HG03558 (cell line): ENCODE measurements at regions not wholly inside any gene's neighbourhood (a gene's known extent, or its start where the extent isn't known, plus 50 kb on each side); places are given as distances from the start of the nearest gene placed in this dataset.

Source experiments
- ATAC-seq: cut with Tn5 transposase; IDR thresholded peaks from one replicate; pipeline ENCODE4 v1.9.1; 2021; ENCODE audit warnings: moderate number of reproducible peaks; ENCODE audit not compliant: unreplicated experiment; ENCODE audit errors: extremely low read depth

- ATAC-seq = no peak
Measured at GRCh38 chr2:137729305-137729704, 235.0 kb upstream of the HNMT start.

GRCh38 chr2:137737559-137737958, 226.7 kb upstream of the HNMT start:
- no peak for ATAC-seq

- no peak for ATAC-seq
Measured at GRCh38 chr2:137741784-137742362, 222.4 kb upstream of the HNMT start.

- no peak for ATAC-seq
Measured at GRCh38 chr2:137747509-137747908, 216.8 kb upstream of the HNMT start.

GRCh38 chr2:137748533-137748932, 215.7 kb upstream of the HNMT start:
- ATAC-seq = no peak

- no peak for ATAC-seq
Measured at GRCh38 chr2:137764646-137765045, 199.6 kb upstream of the HNMT start.

- ATAC-seq = no peak
Measured at GRCh38 chr2:137769406-137769805, 194.9 kb upstream of the HNMT start.

- no peak for ATAC-seq
Measured at GRCh38 chr2:137770166-137770565, 194.1 kb upstream of the HNMT start.

GRCh38 chr2:137771064-137771463, 193.2 kb upstream of the HNMT start:
- no peak for ATAC-seq

- ATAC-seq = no peak
Measured at GRCh38 chr2:137772451-137772850, 191.8 kb upstream of the HNMT start.

GRCh38 chr2:137775529-137775928, 188.7 kb upstream of the HNMT start:
- ATAC-seq = no peak

- no peak for ATAC-seq
Measured at GRCh38 chr2:137776697-137777096, 187.6 kb upstream of the HNMT start.

- peak; percentile 63 for ATAC-seq
Measured at GRCh38 chr2:137797641-137798040, 166.6 kb upstream of the HNMT start.

GRCh38 chr2:137799600-137799999, 164.7 kb upstream of the HNMT start:
- ATAC-seq = no peak

GRCh38 chr2:137800386-137800785, 163.9 kb upstream of the HNMT start:
- ATAC-seq = no peak

GRCh38 chr2:137801228-137801627, 163.0 kb upstream of the HNMT start:
- no peak for ATAC-seq

GRCh38 chr2:137802038-137802437, 162.2 kb upstream of the HNMT start:
- no peak for ATAC-seq

GRCh38 chr2:137806068-137806805, 158.0 kb upstream of the HNMT start:
- ATAC-seq = no peak

GRCh38 chr2:137809252-137809651, 155.0 kb upstream of the HNMT start:
- no peak for ATAC-seq

GRCh38 chr2:137809837-137810236, 154.4 kb upstream of the HNMT start:
- ATAC-seq = no peak

GRCh38 chr2:137812517-137812916, 151.8 kb upstream of the HNMT start:
- no peak for ATAC-seq

GRCh38 chr2:137813176-137813575, 151.1 kb upstream of the HNMT start:
- no peak for ATAC-seq
